DOHH2 (cell line): ENCODE measurements at regions not wholly inside any gene's neighbourhood (a gene's known extent, or its start where the extent isn't known, plus 50 kb on each side); places are given as distances from the start of the nearest gene placed in this dataset.

Source experiments
- CTCF ChIP-seq: fragments of 200-600 bp; sonication (generic); IDR thresholded peaks from one replicate; pipeline ENCODE4 v1.5.1; 2014; ENCODE audit warnings: antibody characterized with exemption, mild to moderate bottlenecking, low read depth, low read length; ENCODE audit not compliant: poor library complexity, severe bottlenecking
- EZH2phosphoT487 ChIP-seq: fragments of 200-600 bp; sonication (generic); IDR thresholded peaks from 2 replicates; pipeline ENCODE4 v1.6.1; 2017; ENCODE audit warnings: borderline replicate concordance, mild to moderate bottlenecking, antibody characterized with exemption, low read length, moderate library complexity, mixed read lengths

- TF ChIP-seq CTCF (no peak), EZH2phosphoT487 (no peak)
These were observed 202.7 kb downstream of the ACKR3 start for GRCh38 chr2:236772220-236772837.
